ENCODE measurements at regions not wholly inside any gene's neighbourhood (a gene's known extent, or its start where the extent isn't known, plus 50 kb on each side); places are given as distances from the start of the nearest gene placed in this dataset.

DNA sequence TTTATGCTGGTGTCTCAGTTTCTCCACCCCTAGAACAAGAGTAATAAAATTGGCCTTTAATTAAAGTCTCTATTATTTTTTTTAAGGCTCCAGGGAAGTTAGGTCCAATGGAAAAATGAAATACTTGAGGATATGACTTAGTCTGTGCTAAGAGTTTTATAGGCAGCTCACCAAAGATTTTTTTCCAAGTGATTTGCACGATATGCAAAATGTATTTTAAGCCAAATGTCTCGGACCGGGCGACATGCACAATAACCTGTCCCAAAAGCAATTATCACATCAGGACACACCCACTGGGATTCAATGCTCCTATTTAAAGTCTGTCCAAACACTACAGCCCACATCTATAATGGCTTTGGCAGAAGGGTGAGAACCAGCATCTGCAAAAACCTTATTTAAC lies 136.1 kb upstream of the ANKH start:
- TF ChIP-seq, protein P1, sequence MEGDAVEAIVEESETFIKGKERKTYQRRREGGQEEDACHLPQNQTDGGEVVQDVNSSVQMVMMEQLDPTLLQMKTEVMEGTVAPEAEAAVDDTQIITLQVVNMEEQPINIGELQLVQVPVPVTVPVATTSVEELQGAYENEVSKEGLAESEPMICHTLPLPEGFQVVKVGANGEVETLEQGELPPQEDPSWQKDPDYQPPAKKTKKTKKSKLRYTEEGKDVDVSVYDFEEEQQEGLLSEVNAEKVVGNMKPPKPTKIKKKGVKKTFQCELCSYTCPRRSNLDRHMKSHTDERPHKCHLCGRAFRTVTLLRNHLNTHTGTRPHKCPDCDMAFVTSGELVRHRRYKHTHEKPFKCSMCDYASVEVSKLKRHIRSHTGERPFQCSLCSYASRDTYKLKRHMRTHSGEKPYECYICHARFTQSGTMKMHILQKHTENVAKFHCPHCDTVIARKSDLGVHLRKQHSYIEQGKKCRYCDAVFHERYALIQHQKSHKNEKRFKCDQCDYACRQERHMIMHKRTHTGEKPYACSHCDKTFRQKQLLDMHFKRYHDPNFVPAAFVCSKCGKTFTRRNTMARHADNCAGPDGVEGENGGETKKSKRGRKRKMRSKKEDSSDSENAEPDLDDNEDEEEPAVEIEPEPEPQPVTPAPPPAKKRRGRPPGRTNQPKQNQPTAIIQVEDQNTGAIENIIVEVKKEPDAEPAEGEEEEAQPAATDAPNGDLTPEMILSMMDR (conservative IDR thresholded peaks at IDR 0.05 in 1 of 2, IDR thresholded peaks at IDR 0.05 in 1 of 2; ENCODE audit: low read depth in 1 of 2, low read length in 2 of 2), result no peak
- TF ChIP-seq EZH2 (IDR thresholded peaks at IDR 0.05; ENCODE audit: low read length, missing control alignments), result no peak
